ENCODE measurements at regions not wholly inside any gene's neighbourhood (a gene's known extent, or its start where the extent isn't known, plus 50 kb on each side); places are given as distances from the start of the nearest gene placed in this dataset.

GRCh38 chr14:101039755-101040138 lies 136.2 kb upstream of the RTL1 start:
- Mint-ChIP-seq H3K27ac (no peak overlapping the region), H3K27me3 (no peaks in the 10 kb centered on the region), H3K36me3 (no peaks in the 10 kb centered on the region), H3K4me3 (no peak overlapping the region), H3K9me3 (no peaks in the 10 kb centered on the region), H3K4me1 (no peaks in the 10 kb centered on the region)
- DNase-seq: no peak

- no peaks in the 10 kb centered on the region for H3K9me3 Mint-ChIP-seq
- H3K27me3 Mint-ChIP-seq: no peaks in the 10 kb centered on the region
- H3K4me1 Mint-ChIP-seq: no peaks in the 10 kb centered on the region
- DNase-seq: no peak
- no peak overlapping the region for H3K27ac Mint-ChIP-seq
- H3K4me3 Mint-ChIP-seq: no peak overlapping the region
- no peaks in the 10 kb centered on the region for H3K36me3 Mint-ChIP-seq
These were observed 137.3 kb upstream of the RTL1 start for GRCh38 chr14:101040538-101041442.

GRCh38 chr14:101043891-101044290 lies 140.4 kb upstream of the RTL1 start:
- no peaks in the 10 kb centered on the region for H3K27me3 Mint-ChIP-seq
- H3K27ac Mint-ChIP-seq: no peak overlapping the region
- no peak for DNase-seq
- no peaks in the 10 kb centered on the region for H3K9me3 Mint-ChIP-seq
- no peak overlapping the region for H3K4me3 Mint-ChIP-seq
- no peaks in the 10 kb centered on the region for H3K36me3 Mint-ChIP-seq
- H3K4me1 Mint-ChIP-seq: no peaks in the 10 kb centered on the region

GRCh38 chr14:101044741-101045140 lies 141.2 kb upstream of the RTL1 start:
- Mint-ChIP-seq H3K4me3 (no peak overlapping the region), H3K9me3 (no peaks in the 10 kb centered on the region), H3K27ac (no peak overlapping the region), H3K4me1 (no peaks in the 10 kb centered on the region), H3K27me3 (no peaks in the 10 kb centered on the region), H3K36me3 (no peaks in the 10 kb centered on the region)
- DNase-seq: no peak

GRCh38 chr14:101045511-101045910 lies 142.0 kb upstream of the RTL1 start:
- Mint-ChIP-seq H3K27ac (no peak overlapping the region), H3K36me3 (no peaks in the 10 kb centered on the region), H3K9me3 (no peaks in the 10 kb centered on the region), H3K27me3 (no peaks in the 10 kb centered on the region), H3K4me1 (no peaks in the 10 kb centered on the region), H3K4me3 (no peak overlapping the region)
- no peak for DNase-seq

GRCh38 chr14:101046071-101046470 lies 142.5 kb upstream of the RTL1 start:
- no peak for DNase-seq
- H3K36me3 Mint-ChIP-seq: no peaks in the 10 kb centered on the region
- no peaks in the 10 kb centered on the region for H3K4me1 Mint-ChIP-seq
- no peak overlapping the region for H3K4me3 Mint-ChIP-seq
- H3K27ac Mint-ChIP-seq: no peak overlapping the region
- H3K27me3 Mint-ChIP-seq: no peaks in the 10 kb centered on the region
- H3K9me3 Mint-ChIP-seq: no peaks in the 10 kb centered on the region

- Mint-ChIP-seq H3K9me3 (no peaks in the 10 kb centered on the region), H3K4me1 (no peaks in the 10 kb centered on the region), H3K4me3 (no peak overlapping the region), H3K36me3 (no peaks in the 10 kb centered on the region), H3K27me3 (no peaks in the 10 kb centered on the region), H3K27ac (no peak overlapping the region)
- no peak for DNase-seq
These were observed 143.8 kb upstream of the RTL1 start for GRCh38 chr14:101047326-101047725.

- H3K4me3 Mint-ChIP-seq: no peak overlapping the region
- no peak for DNase-seq
These were observed 145.2 kb upstream of the RTL1 start for GRCh38 chr14:101048766-101049165.

GRCh38 chr14:101049511-101049910 lies 146.0 kb upstream of the RTL1 start:
- H3K9me3 Mint-ChIP-seq: no peaks in the 10 kb centered on the region
- H3K36me3 Mint-ChIP-seq: no peaks in the 10 kb centered on the region
- no peak overlapping the region for H3K4me3 Mint-ChIP-seq
- no peaks in the 10 kb centered on the region for H3K27me3 Mint-ChIP-seq
- H3K27ac Mint-ChIP-seq: no peak overlapping the region
- DNase-seq: no peak
- no peaks in the 10 kb centered on the region for H3K4me1 Mint-ChIP-seq

More at GRCh38 chr14:101048766-101049165, 145.2 kb upstream of the RTL1 start:
- H3K4me1 Mint-ChIP-seq: no peaks in the 10 kb centered on the region
- H3K27ac Mint-ChIP-seq: no peak overlapping the region
- H3K36me3 Mint-ChIP-seq: no peaks in the 10 kb centered on the region
- H3K27me3 Mint-ChIP-seq: no peaks in the 10 kb centered on the region
- H3K9me3 Mint-ChIP-seq: no peaks in the 10 kb centered on the region

GRCh38 chr14:101049942-101050341 lies 146.4 kb upstream of the RTL1 start:
- H3K27me3 Mint-ChIP-seq: no peaks in the 10 kb centered on the region
- no peak for DNase-seq
- no peaks in the 10 kb centered on the region for H3K9me3 Mint-ChIP-seq
- H3K36me3 Mint-ChIP-seq: no peaks in the 10 kb centered on the region
- no peak overlapping the region for H3K4me3 Mint-ChIP-seq
- no peaks in the 10 kb centered on the region for H3K4me1 Mint-ChIP-seq
- H3K27ac Mint-ChIP-seq: no peak overlapping the region

- H3K27ac Mint-ChIP-seq: no peak overlapping the region
- DNase-seq: no peak
- no peaks in the 10 kb centered on the region for H3K4me1 Mint-ChIP-seq
- H3K27me3 Mint-ChIP-seq: no peaks in the 10 kb centered on the region
- no peaks in the 10 kb centered on the region for H3K9me3 Mint-ChIP-seq
- H3K36me3 Mint-ChIP-seq: no peaks in the 10 kb centered on the region
- H3K4me3 Mint-ChIP-seq: no peak overlapping the region
These were observed 147.5 kb upstream of the RTL1 start for GRCh38 chr14:101050901-101051490.

- Mint-ChIP-seq H3K4me1 (no peaks in the 10 kb centered on the region), H3K9me3 (peaks cover 5% of the 10 kb centered on the region), H3K27me3 (no peaks in the 10 kb centered on the region), H3K4me3 (no peak overlapping the region), H3K36me3 (no peaks in the 10 kb centered on the region), H3K27ac (no peak overlapping the region)
- DNase-seq: no peak
These were observed 151.1 kb upstream of the RTL1 start for GRCh38 chr14:101054671-101055070.

GRCh38 chr14:101055106-101055662 lies 151.7 kb upstream of the RTL1 start:
- no peak for DNase-seq
- Mint-ChIP-seq H3K4me3 (no peak overlapping the region), H3K4me1 (no peaks in the 10 kb centered on the region), H3K9me3 (peaks cover 5% of the 10 kb centered on the region), H3K36me3 (no peaks in the 10 kb centered on the region), H3K27ac (no peak overlapping the region), H3K27me3 (no peaks in the 10 kb centered on the region)

- H3K4me3 Mint-ChIP-seq: no peak overlapping the region
These were observed 152.4 kb upstream of the RTL1 start for GRCh38 chr14:101055776-101056374.

GRCh38 chr14:101056446-101056845 lies 152.9 kb upstream of the RTL1 start:
- no peaks in the 10 kb centered on the region for H3K36me3 Mint-ChIP-seq
- H3K27me3 Mint-ChIP-seq: no peaks in the 10 kb centered on the region
- H3K9me3 Mint-ChIP-seq: peaks cover 5% of the 10 kb centered on the region
- no peaks in the 10 kb centered on the region for H3K4me1 Mint-ChIP-seq
- H3K27ac Mint-ChIP-seq: no peak overlapping the region
- H3K4me3 Mint-ChIP-seq: no peak overlapping the region
- DNase-seq: no peak

More at GRCh38 chr14:101055776-101056374, 152.4 kb upstream of the RTL1 start:
- Mint-ChIP-seq H3K4me1 (no peaks in the 10 kb centered on the region), H3K27ac (no peak overlapping the region), H3K27me3 (no peaks in the 10 kb centered on the region), H3K9me3 (peaks cover 5% of the 10 kb centered on the region), H3K36me3 (no peaks in the 10 kb centered on the region)
- no peak for DNase-seq
